K562 (cell line): ENCODE measurements at regions not wholly inside any gene's neighbourhood (a gene's known extent, or its start where the extent isn't known, plus 50 kb on each side); places are given as distances from the start of the nearest gene placed in this dataset.

Source experiments
- ATAC-seq: fragments of 200-7000 bp; cut with Tn5 transposase; 3 replicates; pipeline ENCODE4 v1.9.1; 2020; ENCODE audit warnings: moderate library complexity
- BruUV-seq: library from RNA; stranded (reverse); fragments of 400-500 nt; replicated peaks from 2 replicates; lab custom pipeline; 2021; lab: Mats Ljungman, UMichigan
- CTCF ChIA-PET: fragments of 300-600 bp; formaldehyde crosslinking; extraction: SDS; loops from one replicate; lab custom pipeline; 2021; ENCODE audit warnings: low intra/inter-chr PET ratio; lab: Yijun Ruan, JAX
- POLR2A ChIA-PET: fragments of 300-600, 350-650 bp; sonication (Branson Sonifier 250); formaldehyde crosslinking; extraction: SDS; loops from one replicate; lab custom pipeline; 2021; ENCODE audit warnings: antibody characterized with exemption, inconsistent platforms; lab: Yijun Ruan, JAX
- DNase-seq, 4 experiments: peaks; one replicate each; pipeline versions ENCODE4 v3.0.0 to v3.0.0-alpha.2; 2011 to 2018; ENCODE audit warnings: low spot score in 3 of 4, mixed read lengths in 3 of 4; ENCODE audit errors: extremely low read depth in 1 of 4
- FAIRE-seq: peaks from 2 replicates; lab custom pipeline; 2011; peaks lifted over from hg19 to GRCh38; lab: Jason Lieb, UNC
- H2AFZ ChIP-seq: 2 replicates; pipeline ENCODE4 v1.6.0; 2011; ENCODE audit warnings: low read depth, low read length, control low read depth, inconsistent platforms
- H3K27ac ChIP-seq: fragments of 200-600 bp; 3 replicates; pipeline ENCODE4 v1.8.0; 2011; ENCODE audit warnings: low read depth, mild to moderate bottlenecking, control low read depth, inconsistent platforms, low read length, moderate library complexity, mixed read lengths; ENCODE audit errors: extremely low read depth
- H3K27me3 ChIP-seq, 2 experiments: fragments of 300-600 bp in 1 of 2; 2 replicates in 1 of 2; 3 replicates in 1 of 2; pipeline versions ENCODE4 v1.6.0 to v1.8.0; 2011; ENCODE audit warnings: inconsistent platforms in 2 of 2, low read length in 2 of 2, mild to moderate bottlenecking in 1 of 2, mixed read lengths in 1 of 2, moderate library complexity in 1 of 2; ENCODE audit not compliant: control insufficient read depth in 2 of 2, insufficient read depth in 2 of 2
- H3K36me3 ChIP-seq: fragments of 300-600 bp; 3 replicates; pipeline ENCODE4 v1.8.0; 2011; ENCODE audit warnings: mild to moderate bottlenecking, low read length, inconsistent platforms; ENCODE audit not compliant: control insufficient read depth, insufficient read depth
- H3K4me1 ChIP-seq, 2 experiments: fragments of 200-600 bp in 1 of 2; replicated peaks in 1 of 2; 2 replicates in 1 of 2; 3 replicates in 1 of 2; pipeline versions ENCODE4 v1.5.1 to v1.8.0; 2011; ENCODE audit warnings: inconsistent platforms in 2 of 2, low read length in 2 of 2, mild to moderate bottlenecking in 1 of 2, mixed read lengths in 1 of 2, moderate library complexity in 1 of 2; ENCODE audit not compliant: control insufficient read depth in 2 of 2, insufficient read depth in 2 of 2
- H3K4me2 ChIP-seq: 2 replicates; pipeline ENCODE4 v1.6.1; 2011; ENCODE audit warnings: low read length, control low read depth, inconsistent platforms, mixed read lengths; ENCODE audit not compliant: insufficient read depth
- H3K4me3 ChIP-seq: fragments of 200-600 bp; sonication (generic), shearing (Covaris generic); 2 replicates; pipeline ENCODE4 v1.5.1; 2016; ENCODE audit warnings: control low read depth, inconsistent platforms
- H3K79me2 ChIP-seq: fragments of 200-600 bp; 3 replicates; pipeline ENCODE4 v1.8.0; 2011; ENCODE audit warnings: low read length, inconsistent platforms; ENCODE audit not compliant: control insufficient read depth, insufficient read depth
- H3K9ac ChIP-seq, 2 experiments: 2 replicates each; pipeline versions ENCODE4 v1.6.0 to v1.6.1; 2011; ENCODE audit warnings: low read depth in 2 of 2, low read length in 2 of 2, control low read depth in 1 of 2, inconsistent platforms in 1 of 2, mild to moderate bottlenecking in 1 of 2, mixed read lengths in 1 of 2; ENCODE audit not compliant: insufficient read depth in 1 of 2
- H3K9me1 ChIP-seq: one replicate; pipeline ENCODE4 v1.6.0; 2011; ENCODE audit warnings: inconsistent platforms, mild to moderate bottlenecking, low read length, moderate library complexity; ENCODE audit not compliant: control insufficient read depth, insufficient read depth
- H3K9me3 ChIP-seq: replicated peaks from 2 replicates; pipeline ENCODE4 v1.5.1; 2011; ENCODE audit warnings: low read depth, low read length, inconsistent platforms; ENCODE audit not compliant: control insufficient read depth, insufficient read depth
- H4K20me1 ChIP-seq: replicated peaks from 2 replicates; pipeline ENCODE4 v1.6.1; 2011; ENCODE audit warnings: low read length, inconsistent platforms, mixed read lengths; ENCODE audit not compliant: control insufficient read depth, insufficient read depth
- AFF4 ChIP-seq: sonication (generic); formaldehyde crosslinking; IDR thresholded peaks from 2 replicates; pipeline ENCODE4 v1.8.0; 2023; ENCODE audit warnings: mild to moderate bottlenecking, missing genetic modification reagents
- BCLAF1 ChIP-seq, 2 experiments: fragments of 450-650 bp in 1 of 2; IDR thresholded peaks; 2 replicates each; pipeline ENCODE4 v1.6.1; 2011 to 2017; ENCODE audit warnings: low read depth in 2 of 2, antibody characterized with exemption in 1 of 2, borderline replicate concordance in 1 of 2, low read length in 1 of 2, mild to moderate bottlenecking in 1 of 2, mixed read lengths in 1 of 2; ENCODE audit not compliant: control insufficient read depth in 1 of 2
- CBX5 ChIP-seq: IDR thresholded peaks from 2 replicates; pipeline ENCODE4 v1.6.1; 2014; ENCODE audit warnings: low read depth, borderline replicate concordance
- ZNF184 ChIP-seq: sonication (generic); formaldehyde crosslinking; IDR thresholded peaks from 2 replicates; pipeline ENCODE4 v1.5.0; 2020; ENCODE audit warnings: missing genetic modification reagents
- WGBS: fragments of 100-300 bp; shearing (Covaris generic); methylation state at CpG from one replicate; pipeline ENCODE4 v1.1.6; 2016; ENCODE audit warnings: low coverage, mixed read lengths; ENCODE audit not compliant: insufficient coverage; ENCODE audit errors: missing lambda C conversion rate; 5-methylcytosine and 5-hydroxymethylcytosine counted together
- in situ Hi-C: fragments of 300-500 bp; cut with MboI; formaldehyde crosslinking; loops from 4 replicates; pipeline ENCODE4 v1.15.0; 2018; ENCODE audit warnings: inconsistent platforms, mixed read lengths
- intact Hi-C: fragments of 100-400 bp; cut with micrococcal nuclease; formaldehyde crosslinking; loops from 2 replicates; pipeline ENCODE4 v1.14.2; 2022

DNA sequence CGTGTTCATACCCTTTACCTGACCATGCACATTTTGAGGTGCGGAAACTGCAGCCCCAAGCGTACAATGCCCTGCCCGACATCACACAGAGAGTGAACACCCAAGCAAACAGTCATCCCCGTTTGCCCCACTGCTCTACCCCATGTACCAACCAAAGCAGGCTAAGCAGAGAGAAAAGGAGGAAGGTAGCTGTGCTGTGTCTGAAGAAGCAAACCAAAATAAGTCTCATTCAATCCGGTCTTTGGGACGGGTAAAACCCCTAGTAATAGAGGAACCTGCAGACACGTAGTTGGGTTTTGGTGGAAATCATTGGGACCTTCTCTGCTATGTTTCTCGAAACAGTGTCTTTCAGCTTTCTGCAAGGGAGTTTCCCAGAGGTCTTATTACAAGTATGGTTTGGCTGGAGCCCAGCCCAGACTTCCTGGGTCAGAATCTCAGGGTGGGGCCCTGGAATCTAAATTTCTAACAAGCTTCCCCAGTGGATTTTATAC, 164.6 kb upstream of the HES1 start:
- BruUV-seq, result no TSS peak

More for the DNA sequence above, 164.6 kb upstream of the HES1 start:
- H3K36me3 ChIP-seq, result no peaks in the 10 kb centered on the region
- ATAC-seq (no peak), FAIRE-seq (no peak), DNase-seq (no peak)
- POLR2A ChIA-PET, result interaction anchor here (0.5 to 1.7 kb wide), 6 partner anchors 9 to 183 kb away, joined by 3 to 12 read pairs (median 4); partner anchors contain the start of gene HES1
- in situ Hi-C loops (no loop called here), intact Hi-C loops (loop anchor here (10.0 kb wide), 1 partner anchor 163 kb away; the partner anchor contains the start of gene HES1)
- no peaks in the 10 kb centered on the region for H4K20me1 ChIP-seq
- no peaks in the 10 kb centered on the region for H3K27me3 ChIP-seq
- no peaks in the 10 kb centered on the region for H3K9me1 ChIP-seq
- peak overlapping the region; percentile 18; the same call in 1 of the 2 replicates for H2AFZ ChIP-seq
- H3K4me2 ChIP-seq, result no peak overlapping the region
- CTCF ChIA-PET, result no interaction called here
- H3K9ac ChIP-seq, result no peak overlapping the region
- H3K27ac ChIP-seq, result no peak overlapping the region
- no peak overlapping the region for H3K4me3 ChIP-seq
- H3K9me3 ChIP-seq, result no peaks in the 10 kb centered on the region
- TF ChIP-seq ZNF184 (CRISPR knock-in tag), result no peak
- no peak for TF ChIP-seq CBX5
- TF ChIP-seq AFF4 (CRISPR knock-in tag), result no peak
- no peak for TF ChIP-seq BCLAF1 (IDR thresholded peaks at IDR 0.05; ENCODE audit: borderline replicate concordance in 1 of 2, control insufficient read depth in 1 of 2, low read depth in 2 of 2, low read length in 1 of 2)
- WGBS, result 72% methylated on average over 9 of the region's 9 CpGs
- no peaks in the 10 kb centered on the region for H3K79me2 ChIP-seq
- peaks cover 6 to 19% of the 10 kb centered on the region in 2 experiments; a peak in 4 of 5 replicates for H3K4me1 ChIP-seq
